Thyroid gland (tissue), 4 donors: ENCODE measurements at regions not wholly inside any gene's neighbourhood (a gene's known extent, or its start where the extent isn't known, plus 50 kb on each side); places are given as distances from the start of the nearest gene placed in this dataset.

ENCODE experiments used
- DNase-seq, 2 donors: peaks; one replicate each; pipeline ENCODE4 v3.0.0-alpha.2; 2019
- H3K27ac ChIP-seq, 3 donors: fragments of 200-600 bp; sonication (generic); 1 replicate in 2 of 3; 2 replicates in 1 of 3; pipeline ENCODE4 v1.5.1; 2016 to 2019; ENCODE audit warnings: mild to moderate bottlenecking in 1 of 3, moderate library complexity in 1 of 3
- H3K27me3 ChIP-seq: fragments of 200-600 bp; sonication (generic); one replicate; pipeline ENCODE4 v1.5.1; 2019
- H3K36me3 ChIP-seq, 2 donors: fragments of 200-600 bp; sonication (generic); one replicate each; pipeline ENCODE4 v1.5.1; 2016 to 2019
- H3K4me1 ChIP-seq, 2 donors: fragments of 200-600 bp; sonication (generic); one replicate each; pipeline ENCODE4 v1.5.1; 2017 to 2019
- H3K4me3 ChIP-seq, 3 donors: fragments of 200-600 bp; sonication (generic); replicated peaks in 1 of 3; 1 replicate in 2 of 3; 2 replicates in 1 of 3; pipeline ENCODE4 v1.5.1; 2016; ENCODE audit warnings: mild to moderate bottlenecking in 1 of 3
- H3K9me3 ChIP-seq: fragments of 200-600 bp; sonication (generic); one replicate; pipeline ENCODE4 v1.5.1; 2017
- CTCF ChIP-seq, 6 experiments: fragments of 200-600 bp in 3 of 6; fragments of 450-650 bp in 3 of 6; sonication (generic) in 3 of 6; IDR thresholded peaks; one replicate each; pipeline ENCODE4 v1.5.1; 2016 to 2019; ENCODE audit warnings: antibody characterized with exemption in 6 of 6, mild to moderate bottlenecking in 2 of 6, inconsistent platforms in 1 of 6, moderate library complexity in 1 of 6
- POLR2A ChIP-seq, 2 donors: fragments of 450-650 bp; IDR thresholded peaks; one replicate each; pipeline ENCODE4 v1.6.1; 2017; ENCODE audit warnings: antibody characterized with exemption in 2 of 2, mild to moderate bottlenecking in 2 of 2, moderate library complexity in 1 of 2
- WGBS, 2 donors: methylation state at CpG; one replicate each; pipeline ENCODE4 v1.1.5; 2017; 5-methylcytosine and 5-hydroxymethylcytosine counted together
- intact Hi-C: fragments of 100-400 bp; cut with DNase I; formaldehyde crosslinking; loops from one replicate; pipeline ENCODE4 v1.15.1; 2023

DNA sequence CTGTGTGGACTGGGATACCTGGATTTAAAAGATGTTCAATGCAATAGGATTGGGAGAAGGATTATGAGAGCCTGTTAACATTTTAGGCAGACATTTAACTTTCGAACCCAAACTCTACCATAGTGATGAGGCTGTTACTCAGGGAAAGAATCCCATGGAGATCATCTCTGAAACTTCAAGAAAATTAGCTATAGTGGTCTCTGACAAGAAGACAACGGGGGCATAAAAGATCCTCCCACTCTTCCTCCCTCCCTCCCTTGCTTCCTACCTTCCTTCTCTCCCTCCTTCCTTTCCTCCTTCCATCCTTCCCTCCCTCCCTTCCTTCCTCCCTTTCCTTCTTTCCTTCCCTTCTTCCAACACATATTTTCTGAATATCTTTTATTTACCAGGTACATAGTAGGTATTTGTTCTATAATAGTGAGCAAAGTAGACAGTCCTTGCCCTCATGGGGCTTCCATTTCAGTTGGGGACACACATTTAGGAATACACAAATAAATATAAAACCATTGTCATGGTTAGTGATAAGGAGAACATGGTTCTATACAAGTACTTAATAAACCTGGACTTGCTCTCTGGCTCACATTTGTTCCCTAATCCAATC is 143.2 kb downstream of the ATP6V1G3 start:
- no peak for DNase-seq
- Histone ChIP-seq H3K27ac (no peak overlapping the region), H3K36me3 (no peaks in the 10 kb centered on the region), H3K9me3 (no peaks in the 10 kb centered on the region), H3K4me1 (no peaks in the 10 kb centered on the region), H3K27me3 (no peaks in the 10 kb centered on the region), H3K4me3 (no peak overlapping the region)
- TF ChIP-seq POLR2A (IDR thresholded peaks at IDR 0.05) (no peak), CTCF (IDR thresholded peaks at IDR 0.05) (no peak)
- WGBS, 2 donors = 85 to 89% methylated on average over 2 of the region's 2 CpGs
- intact Hi-C loops = no loop called here

DNA sequence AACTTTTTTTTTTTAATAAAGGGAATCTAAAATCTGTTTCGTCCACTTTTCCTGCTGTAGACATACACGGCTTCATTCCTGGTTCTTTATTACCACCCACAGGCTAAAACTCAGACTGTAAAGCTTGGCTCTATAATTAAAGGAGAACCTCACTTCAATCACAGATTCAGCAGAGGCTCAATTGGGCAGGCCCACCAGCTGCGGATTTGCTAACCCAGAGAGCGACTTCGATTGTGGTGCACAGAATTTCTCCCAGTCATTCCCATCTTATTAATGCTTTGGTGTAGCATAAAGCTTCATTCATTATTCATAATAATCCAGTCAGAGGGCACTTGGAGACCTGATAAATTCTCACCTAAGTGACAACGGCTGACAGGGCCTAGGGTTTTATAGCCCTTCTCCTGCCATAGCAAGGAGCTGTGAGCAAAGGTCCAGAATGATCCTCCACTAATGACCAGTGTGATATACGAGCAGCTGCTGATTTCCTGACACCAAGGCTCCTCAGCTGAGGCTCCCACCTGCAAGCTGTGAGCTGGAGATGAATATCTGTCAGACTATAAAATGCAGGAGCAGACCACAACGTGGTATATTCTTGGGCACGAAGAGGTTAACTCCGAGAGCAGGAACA is 149.0 kb downstream of the ATP6V1G3 start:
- no peak for DNase-seq
- H3K9me3 ChIP-seq = no peaks in the 10 kb centered on the region
- H3K4me1 ChIP-seq = no peaks in the 10 kb centered on the region
- H3K36me3 ChIP-seq = no peaks in the 10 kb centered on the region
- no peak overlapping the region for H3K4me3 ChIP-seq
- intact Hi-C loops = no loop called here
- no peak overlapping the region for H3K27ac ChIP-seq
- 76 to 78% methylated on average over 10 of the region's 10 CpGs for WGBS, 2 donors
- no peaks in the 10 kb centered on the region for H3K27me3 ChIP-seq
- TF ChIP-seq CTCF (IDR thresholded peaks at IDR 0.05) (no peak), POLR2A (IDR thresholded peaks at IDR 0.05) (no peak)

DNA sequence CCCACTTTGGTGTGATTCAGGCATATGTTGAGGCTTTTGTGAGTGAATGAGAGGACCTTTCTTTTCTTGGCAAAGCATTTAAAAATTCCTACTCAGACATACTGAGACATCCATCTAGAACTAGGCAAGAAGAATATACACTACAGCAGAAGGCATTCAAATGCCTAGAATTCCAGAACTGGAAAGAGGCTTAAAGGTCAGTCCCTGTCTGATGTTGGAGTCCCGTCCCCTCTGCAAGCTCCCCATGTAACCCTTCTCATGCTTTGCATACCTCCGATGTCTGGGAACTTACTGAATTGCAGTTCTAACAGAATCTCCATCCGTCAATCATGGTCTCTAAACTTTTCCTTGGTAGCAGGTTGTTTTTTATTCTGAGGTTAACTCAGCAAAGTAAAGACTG is 152.9 kb downstream of the ATP6V1G3 start:
- no peaks in the 10 kb centered on the region for H3K27me3 ChIP-seq
- TF ChIP-seq POLR2A (IDR thresholded peaks at IDR 0.05) (no peak), CTCF (IDR thresholded peaks at IDR 0.05) (no peak)
- H3K27ac ChIP-seq = no peak overlapping the region
- 63 to 75% methylated on average over 3 of the region's 3 CpGs for WGBS, 2 donors
- H3K4me1 ChIP-seq = no peaks in the 10 kb centered on the region
- no peak for DNase-seq
- intact Hi-C loops = no loop called here
- H3K9me3 ChIP-seq = no peaks in the 10 kb centered on the region
- no peak overlapping the region for H3K4me3 ChIP-seq
- H3K36me3 ChIP-seq = no peaks in the 10 kb centered on the region

- intact Hi-C loops = no loop called here
- Histone ChIP-seq H3K27me3 (no peaks in the 10 kb centered on the region), H3K9me3 (no peaks in the 10 kb centered on the region), H3K36me3 (no peaks in the 10 kb centered on the region), H3K4me3 (no peak overlapping the region), H3K27ac (no peak overlapping the region), H3K4me1 (no peaks in the 10 kb centered on the region)
- DNase-seq = no peak
- TF ChIP-seq POLR2A (IDR thresholded peaks at IDR 0.05) = no peak
- no peak for TF ChIP-seq CTCF (IDR thresholded peaks at IDR 0.05)
Observed at GRCh38 chr1:198380275-198380674, 160.2 kb downstream of the ATP6V1G3 start.

- no peak overlapping the region for H3K27ac ChIP-seq
Observed at GRCh38 chr1:198377702-198378101, 162.8 kb downstream of the ATP6V1G3 start.

More at GRCh38 chr1:198377702-198378101, 162.8 kb downstream of the ATP6V1G3 start:
- Histone ChIP-seq H3K4me3 (no peak overlapping the region), H3K4me1 (no peaks in the 10 kb centered on the region), H3K9me3 (no peaks in the 10 kb centered on the region), H3K36me3 (no peaks in the 10 kb centered on the region), H3K27me3 (no peaks in the 10 kb centered on the region)
- intact Hi-C loops = no loop called here
- DNase-seq = no peak
- TF ChIP-seq POLR2A (IDR thresholded peaks at IDR 0.05) (no peak), CTCF (IDR thresholded peaks at IDR 0.05) (no peak)
